OCI-LY1 (cell line): ENCODE measurements at regions not wholly inside any gene's neighbourhood (a gene's known extent, or its start where the extent isn't known, plus 50 kb on each side); places are given as distances from the start of the nearest gene placed in this dataset.

ENCODE experiments used
- H2AFZ ChIP-seq: fragments of 200-600 bp; sonication (generic), shearing (Covaris generic); 2 replicates; pipeline ENCODE4 v1.6.0; 2014; ENCODE audit warnings: antibody characterized with exemption, mild to moderate bottlenecking, low read length
- H3F3A ChIP-seq: fragments of 200-600 bp; sonication (generic), shearing (Covaris generic); 2 replicates; pipeline ENCODE4 v1.6.0; 2014; ENCODE audit warnings: mild to moderate bottlenecking, antibody characterized with exemption, low read length, moderate library complexity; ENCODE audit not compliant: insufficient read depth
- H3K27ac ChIP-seq: fragments of 200-600 bp; sonication (generic); 2 replicates; pipeline ENCODE4 v1.5.1; 2014; ENCODE audit warnings: low read length, mixed run types, mild to moderate bottlenecking, low read depth; ENCODE audit not compliant: poor library complexity, severe bottlenecking
- H3K27me3 ChIP-seq: fragments of 200-600 bp; sonication (generic); 2 replicates; pipeline ENCODE4 v1.6.0; 2014; ENCODE audit warnings: antibody characterized with exemption, mild to moderate bottlenecking, low read length, moderate library complexity; ENCODE audit not compliant: insufficient read depth
- H3K36me3 ChIP-seq: fragments of 200-600 bp; sonication (generic); 2 replicates; pipeline ENCODE4 v1.6.1; 2014; ENCODE audit warnings: mild to moderate bottlenecking, antibody characterized with exemption, low read length, moderate library complexity, mixed read lengths; ENCODE audit not compliant: insufficient read depth
- H3K4me1 ChIP-seq: fragments of 200-600 bp; sonication (generic); 2 replicates; pipeline ENCODE4 v1.5.1; 2014; ENCODE audit warnings: mild to moderate bottlenecking, low read length, moderate library complexity; ENCODE audit not compliant: insufficient read depth, severe bottlenecking
- H3K4me2 ChIP-seq: fragments of 200-600 bp; sonication (generic), shearing (Covaris generic); 2 replicates; pipeline ENCODE4 v1.6.1; 2014; ENCODE audit warnings: low read length
- H3K4me3 ChIP-seq: fragments of 200-600 bp; sonication (generic); 2 replicates; pipeline ENCODE4 v1.5.1; 2014; ENCODE audit warnings: low read length, low read depth, mild to moderate bottlenecking, mixed read lengths; ENCODE audit not compliant: poor library complexity, severe bottlenecking
- H3K79me2 ChIP-seq: fragments of 200-600 bp; shearing (Covaris generic); 2 replicates; pipeline ENCODE4 v1.6.1; 2016; ENCODE audit warnings: mixed run types, low read length, mixed read lengths; ENCODE audit not compliant: insufficient read depth
- H3K9ac ChIP-seq: fragments of 200-600 bp; sonication (generic), shearing (Covaris generic); 2 replicates; pipeline ENCODE4 v1.6.1; 2014; ENCODE audit warnings: mild to moderate bottlenecking, low read length, mixed read lengths
- H3K9me2 ChIP-seq: fragments of 200-600 bp; sonication (generic), shearing (Covaris generic); 2 replicates; pipeline ENCODE4 v1.6.1; 2014; ENCODE audit warnings: low read depth, mild to moderate bottlenecking, low read length, mixed read lengths
- H3K9me3 ChIP-seq: fragments of 200-600 bp; shearing (Covaris generic); 2 replicates; pipeline ENCODE4 v1.6.1; 2014; ENCODE audit warnings: low read length, mixed read lengths
- H4K20me1 ChIP-seq: fragments of 200-600 bp; sonication (generic), shearing (Covaris generic); 2 replicates; pipeline ENCODE4 v1.6.0; 2016; ENCODE audit warnings: mild to moderate bottlenecking, low read length; ENCODE audit not compliant: insufficient read depth
- EZH2 ChIP-seq: fragments of 200-600 bp; sonication (generic), shearing (Covaris generic); IDR thresholded peaks from 2 replicates; pipeline ENCODE4 v1.8.0; 2017; ENCODE audit warnings: borderline replicate concordance, mixed run types, mild to moderate bottlenecking, antibody characterized with exemption, low read length, moderate library complexity, mixed read lengths
- TF ChIP-seq, protein P1 (sequence below): fragments of 200-600 bp; sonication (generic), shearing (Covaris generic); IDR thresholded peaks from 2 replicates; pipeline ENCODE4 v1.5.1; 2017; ENCODE audit warnings: mild to moderate bottlenecking, antibody characterized with exemption, low read length, moderate library complexity, mixed read lengths

DNA sequence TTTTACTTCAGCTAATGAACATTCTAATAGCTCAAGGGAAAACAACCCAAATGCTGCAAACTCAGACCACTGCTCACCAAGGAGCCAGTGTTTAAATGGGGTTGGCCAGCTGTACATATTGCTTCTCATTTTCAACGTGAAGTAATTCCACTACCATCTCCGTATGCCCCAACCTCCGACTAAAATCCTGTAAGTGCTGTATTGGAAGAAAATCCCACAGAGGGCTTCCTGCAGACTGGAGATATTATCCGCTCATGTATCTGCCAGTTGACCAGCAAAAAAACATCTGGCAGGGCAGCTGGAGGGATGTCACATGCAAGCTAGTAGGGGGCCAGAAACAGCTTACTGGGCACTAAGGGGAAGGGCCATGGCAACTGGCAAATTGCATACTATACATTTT lies 485.0 kb downstream of the SNAPC1 start:
- H3K27ac ChIP-seq, result no peak overlapping the region
- H3K27me3 ChIP-seq, result no peaks in the 10 kb centered on the region
- no peak overlapping the region for H2AFZ ChIP-seq
- H4K20me1 ChIP-seq, result no peaks in the 10 kb centered on the region
- H3F3A ChIP-seq, result no peaks in the 10 kb centered on the region
- H3K4me3 ChIP-seq, result no peak overlapping the region
- no peaks in the 10 kb centered on the region for H3K36me3 ChIP-seq
- H3K4me2 ChIP-seq, result no peak overlapping the region
- TF ChIP-seq, protein P1, sequence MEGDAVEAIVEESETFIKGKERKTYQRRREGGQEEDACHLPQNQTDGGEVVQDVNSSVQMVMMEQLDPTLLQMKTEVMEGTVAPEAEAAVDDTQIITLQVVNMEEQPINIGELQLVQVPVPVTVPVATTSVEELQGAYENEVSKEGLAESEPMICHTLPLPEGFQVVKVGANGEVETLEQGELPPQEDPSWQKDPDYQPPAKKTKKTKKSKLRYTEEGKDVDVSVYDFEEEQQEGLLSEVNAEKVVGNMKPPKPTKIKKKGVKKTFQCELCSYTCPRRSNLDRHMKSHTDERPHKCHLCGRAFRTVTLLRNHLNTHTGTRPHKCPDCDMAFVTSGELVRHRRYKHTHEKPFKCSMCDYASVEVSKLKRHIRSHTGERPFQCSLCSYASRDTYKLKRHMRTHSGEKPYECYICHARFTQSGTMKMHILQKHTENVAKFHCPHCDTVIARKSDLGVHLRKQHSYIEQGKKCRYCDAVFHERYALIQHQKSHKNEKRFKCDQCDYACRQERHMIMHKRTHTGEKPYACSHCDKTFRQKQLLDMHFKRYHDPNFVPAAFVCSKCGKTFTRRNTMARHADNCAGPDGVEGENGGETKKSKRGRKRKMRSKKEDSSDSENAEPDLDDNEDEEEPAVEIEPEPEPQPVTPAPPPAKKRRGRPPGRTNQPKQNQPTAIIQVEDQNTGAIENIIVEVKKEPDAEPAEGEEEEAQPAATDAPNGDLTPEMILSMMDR, result no peak
- TF ChIP-seq EZH2, result no peak
- no peak overlapping the region for H3K9ac ChIP-seq
- H3K4me1 ChIP-seq, result no peaks in the 10 kb centered on the region
- no peaks in the 10 kb centered on the region for H3K9me3 ChIP-seq
- H3K9me2 ChIP-seq, result no peaks in the 10 kb centered on the region
- no peaks in the 10 kb centered on the region for H3K79me2 ChIP-seq

DNA sequence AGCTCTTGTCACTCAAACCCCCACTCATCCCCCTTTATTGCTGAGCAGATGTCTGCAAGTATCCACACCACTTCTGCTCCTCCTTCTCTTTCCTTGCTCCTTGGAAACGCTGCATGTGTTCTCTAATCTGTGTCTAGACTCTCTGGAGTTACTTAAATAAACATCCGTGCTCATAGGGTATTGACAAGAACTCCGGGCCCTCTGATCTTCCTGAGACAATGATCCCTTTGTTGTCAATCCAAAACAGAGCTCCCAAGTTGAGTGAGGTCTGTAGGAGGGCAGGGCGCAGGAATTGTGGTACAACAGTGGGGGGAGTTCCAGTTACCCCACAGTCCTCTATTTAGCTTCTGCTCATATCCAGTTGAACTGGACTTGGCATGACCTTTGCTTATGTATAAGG lies 489.0 kb downstream of the SNAPC1 start:
- TF ChIP-seq, protein P1, result no peak
- TF ChIP-seq EZH2, result no peak
- no peak overlapping the region for H3K4me2 ChIP-seq
- no peaks in the 10 kb centered on the region for H3K4me1 ChIP-seq

DNA sequence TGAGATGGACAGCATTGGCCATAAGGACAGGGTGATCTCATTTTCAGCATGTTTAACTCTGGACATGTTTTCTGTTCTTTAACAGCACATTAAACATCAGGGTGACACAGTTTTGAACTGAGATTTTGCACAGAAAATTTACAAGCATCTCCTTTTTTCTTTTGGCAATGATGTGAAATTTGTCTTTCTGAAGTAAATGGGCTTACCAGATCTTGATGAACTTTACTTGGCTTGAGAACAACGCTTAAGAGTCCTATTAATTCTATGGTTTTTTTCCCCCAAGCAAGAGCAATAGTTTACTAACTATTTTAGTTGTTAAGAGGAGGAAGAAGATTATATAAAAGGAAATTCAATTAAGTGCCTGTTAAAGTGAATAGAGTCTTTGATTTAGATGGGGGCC lies 491.0 kb downstream of the SNAPC1 start:
- no peaks in the 10 kb centered on the region for H3K79me2 ChIP-seq
- no peak for TF ChIP-seq EZH2
- TF ChIP-seq, protein P1, result no peak
- H3K27me3 ChIP-seq, result no peaks in the 10 kb centered on the region

More for the DNA sequence above, 489.0 kb downstream of the SNAPC1 start:
- Histone ChIP-seq H3K9ac (no peak overlapping the region), H2AFZ (no peak overlapping the region), H3K9me3 (no peaks in the 10 kb centered on the region), H3K9me2 (no peaks in the 10 kb centered on the region), H3K27me3 (no peaks in the 10 kb centered on the region), H4K20me1 (no peaks in the 10 kb centered on the region), H3K79me2 (no peaks in the 10 kb centered on the region), H3K36me3 (no peaks in the 10 kb centered on the region), H3K4me3 (no peak overlapping the region), H3F3A (no peaks in the 10 kb centered on the region), H3K27ac (no peak overlapping the region)

More for the DNA sequence above, 491.0 kb downstream of the SNAPC1 start:
- no peak overlapping the region for H3K4me3 ChIP-seq
- H4K20me1 ChIP-seq, result no peaks in the 10 kb centered on the region
- no peaks in the 10 kb centered on the region for H3K36me3 ChIP-seq
- no peaks in the 10 kb centered on the region for H3K4me1 ChIP-seq
- no peak overlapping the region for H3K9ac ChIP-seq
- H2AFZ ChIP-seq, result no peak overlapping the region
- H3K27ac ChIP-seq, result no peak overlapping the region
- H3F3A ChIP-seq, result no peaks in the 10 kb centered on the region
- no peak overlapping the region for H3K4me2 ChIP-seq
- no peaks in the 10 kb centered on the region for H3K9me3 ChIP-seq
- no peaks in the 10 kb centered on the region for H3K9me2 ChIP-seq
